GM19463 (cell line): ENCODE measurements at regions not wholly inside any gene's neighbourhood (a gene's known extent, or its start where the extent isn't known, plus 50 kb on each side); places are given as distances from the start of the nearest gene placed in this dataset.
"Not testable (repeated sequence)": the region's sequence is repeated elsewhere in the genome, so short reads cannot be mapped to it uniquely, and the experiment has no call there.

ENCODE experiments used
- ATAC-seq: cut with Tn5 transposase; IDR thresholded peaks from one replicate; pipeline ENCODE4 v1.9.1; 2021; ENCODE audit warnings: mild to moderate bottlenecking, moderate library complexity; ENCODE audit not compliant: unreplicated experiment

DNA sequence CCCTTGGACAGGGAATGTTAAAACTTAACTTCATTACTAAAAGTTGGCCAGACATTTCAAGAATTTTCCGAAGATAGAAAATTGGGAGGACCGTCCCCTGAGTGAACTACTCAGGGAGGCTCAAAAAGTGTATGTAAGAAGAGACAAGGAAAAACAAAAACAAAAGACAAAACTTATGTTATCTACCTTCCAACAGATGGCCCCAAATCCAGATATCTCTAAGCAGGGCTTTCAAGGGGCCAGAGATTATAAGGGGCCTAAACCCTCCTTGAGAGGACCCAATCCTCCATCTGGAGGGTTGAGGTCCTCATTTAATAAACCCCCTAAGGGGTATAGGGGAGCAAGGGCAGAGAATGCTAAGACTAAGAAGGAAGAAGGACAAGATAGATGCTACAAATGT lies 203.6 kb downstream of the SH2D4B start:
- no peak for ATAC-seq

DNA sequence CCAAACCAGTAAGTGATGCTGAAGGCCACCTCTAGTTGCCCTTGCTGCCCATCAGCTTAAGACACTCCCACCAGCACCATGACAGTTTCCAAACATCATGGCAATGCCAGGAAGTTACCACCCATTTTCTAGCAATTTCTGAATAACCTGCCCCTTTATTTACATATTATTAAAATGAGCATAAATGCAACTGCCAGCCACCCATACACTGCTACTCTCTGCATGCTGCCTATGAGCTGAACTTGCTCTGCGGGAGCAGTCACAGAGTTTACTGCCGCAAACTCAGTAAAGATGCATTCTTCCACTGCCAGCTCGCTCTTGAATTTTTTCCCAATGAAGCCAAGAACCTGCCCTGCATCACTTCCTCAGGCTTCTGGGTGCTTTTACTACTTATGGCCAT lies 212.6 kb downstream of the SH2D4B start:
- ATAC-seq: no peak

DNA sequence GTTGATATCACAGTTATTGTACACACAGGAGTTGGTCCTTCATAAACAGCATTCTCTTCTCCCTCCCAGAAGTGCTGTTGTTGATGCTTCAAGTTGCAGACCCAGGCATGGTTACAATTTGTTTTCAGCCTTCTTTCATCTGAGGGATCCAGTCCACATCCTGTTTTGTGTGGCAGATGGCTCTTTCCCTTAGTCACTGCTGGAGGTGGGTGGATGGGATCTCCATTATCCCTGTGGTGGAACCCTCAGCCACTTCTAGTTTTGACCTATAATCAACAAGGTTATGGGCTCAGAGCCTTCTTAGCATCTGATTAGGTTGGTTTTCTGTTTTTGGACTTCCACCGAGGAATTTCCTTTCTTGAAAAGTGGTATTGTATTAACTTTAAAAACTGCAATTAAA lies 214.2 kb downstream of the SH2D4B start:
- no peak for ATAC-seq

DNA sequence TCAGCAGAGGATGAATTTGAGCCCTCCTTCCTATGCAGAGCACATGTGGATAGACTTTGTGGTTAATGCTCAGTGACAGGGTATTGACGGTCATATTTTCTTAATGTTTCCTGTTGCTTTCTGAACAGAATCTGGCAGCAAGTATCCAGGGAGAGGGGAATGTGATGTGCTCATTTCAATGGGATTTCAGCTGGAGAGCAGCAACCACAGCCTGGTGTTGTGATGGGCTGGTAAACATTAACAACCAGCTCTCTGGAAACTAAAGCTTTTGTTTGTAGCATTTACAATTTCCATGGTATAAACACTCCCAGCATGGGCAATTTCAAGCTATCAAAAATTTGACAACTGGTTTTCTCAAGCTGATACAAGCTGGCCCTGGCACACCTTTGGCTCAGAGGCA lies 215.9 kb downstream of the SH2D4B start:
- no peak for ATAC-seq

DNA sequence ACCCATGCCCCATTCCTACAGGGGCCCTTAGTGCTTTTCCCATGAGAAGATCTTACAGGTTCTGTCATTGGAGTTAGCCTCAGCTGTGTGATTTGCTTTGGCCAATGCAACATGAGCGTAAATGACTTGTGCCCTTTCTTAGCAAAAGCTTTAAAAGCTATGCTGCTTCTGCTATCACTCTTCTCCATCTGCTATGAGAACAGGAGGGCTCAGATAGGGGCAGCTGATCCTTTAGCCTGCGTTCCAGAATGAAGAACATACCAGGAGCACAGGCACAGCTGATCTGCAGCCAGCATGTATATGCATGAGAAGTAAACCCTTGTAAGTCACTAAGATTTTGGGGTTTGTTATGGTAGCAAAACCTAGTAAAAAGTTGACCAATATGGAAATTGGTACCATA lies 218.2 kb downstream of the SH2D4B start:
- ATAC-seq: no peak

DNA sequence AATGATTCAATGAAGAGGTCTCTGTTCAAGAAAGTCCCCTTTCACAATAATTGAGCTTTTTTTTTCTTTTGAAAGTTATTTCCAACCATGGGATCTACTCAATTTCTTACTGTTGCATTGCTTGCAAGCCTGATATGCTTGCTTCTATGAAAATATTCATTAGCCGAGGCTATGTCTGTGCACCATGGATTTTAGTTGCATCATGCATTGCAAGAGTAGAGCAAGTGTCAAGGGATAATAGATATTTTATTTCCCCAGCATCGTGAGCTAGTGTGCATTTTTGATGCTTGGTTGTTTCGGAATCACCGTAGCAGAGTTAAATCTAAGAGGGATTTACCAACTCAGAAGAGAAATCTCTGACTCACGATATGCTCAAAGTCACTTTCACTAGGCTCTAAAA lies 222.0 kb downstream of the SH2D4B start:
- no peak for ATAC-seq

DNA sequence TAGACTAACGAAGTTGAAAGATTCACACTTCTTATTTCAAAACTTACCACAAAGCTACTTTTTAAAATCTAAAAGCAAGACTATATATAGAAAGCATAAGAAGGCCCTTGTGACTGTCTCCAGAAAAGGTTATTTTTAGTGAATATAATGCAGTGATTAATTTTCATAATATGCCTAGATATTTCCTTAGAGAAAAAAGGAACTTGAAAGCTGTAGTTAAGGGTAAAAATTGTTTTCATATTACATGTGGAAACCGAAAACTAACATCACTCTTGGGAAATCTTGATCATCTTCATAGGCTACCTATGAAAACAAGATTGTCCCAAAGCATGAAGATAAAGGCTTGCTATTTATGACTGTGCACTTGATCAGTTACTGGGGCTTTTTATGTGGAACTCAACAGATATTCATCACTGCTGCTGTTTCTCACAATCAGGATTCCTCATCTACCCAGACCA lies 223.2 kb downstream of the SH2D4B start:
- ATAC-seq: peak; percentile 48

DNA sequence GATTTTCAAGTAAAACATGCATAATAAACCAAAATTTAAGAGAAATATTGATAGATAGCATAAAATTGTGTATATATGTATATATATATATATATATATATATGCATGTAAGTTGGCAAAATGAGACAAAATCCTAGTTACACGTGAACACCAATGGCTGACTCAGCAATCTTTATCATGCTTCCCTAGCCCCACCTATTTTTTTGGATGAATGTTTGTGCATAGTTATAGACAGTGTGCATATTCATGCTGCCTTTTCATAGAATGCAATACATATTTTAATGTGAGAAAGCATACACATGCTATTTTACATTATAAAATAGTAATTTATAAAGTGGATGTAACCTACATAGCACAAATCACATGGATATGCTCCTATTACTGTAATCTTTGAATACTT lies 230.3 kb downstream of the SH2D4B start:
- no peak for ATAC-seq

DNA sequence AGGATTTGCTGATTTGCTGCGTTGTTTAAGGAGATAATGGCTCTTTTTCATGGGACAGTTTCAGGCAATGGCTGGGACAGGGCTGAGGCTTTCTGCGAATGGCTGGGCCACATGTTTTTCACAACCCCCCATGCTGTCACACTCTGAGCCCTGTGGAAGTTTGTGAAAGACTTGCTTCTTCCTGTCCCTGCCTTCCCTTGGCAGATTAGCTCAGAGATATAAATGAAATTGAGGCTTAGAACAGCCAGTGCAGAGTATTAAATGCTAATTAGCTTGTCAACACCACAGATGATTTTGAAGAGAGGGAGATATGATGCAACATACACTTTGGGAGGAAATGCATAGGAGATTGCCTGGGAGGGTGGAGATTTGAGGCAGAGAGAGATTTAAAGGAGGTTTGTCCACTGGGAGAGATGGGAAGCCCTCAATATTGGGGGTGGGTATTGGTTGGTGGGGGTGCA lies 232.0 kb downstream of the SH2D4B start:
- ATAC-seq: no peak

DNA sequence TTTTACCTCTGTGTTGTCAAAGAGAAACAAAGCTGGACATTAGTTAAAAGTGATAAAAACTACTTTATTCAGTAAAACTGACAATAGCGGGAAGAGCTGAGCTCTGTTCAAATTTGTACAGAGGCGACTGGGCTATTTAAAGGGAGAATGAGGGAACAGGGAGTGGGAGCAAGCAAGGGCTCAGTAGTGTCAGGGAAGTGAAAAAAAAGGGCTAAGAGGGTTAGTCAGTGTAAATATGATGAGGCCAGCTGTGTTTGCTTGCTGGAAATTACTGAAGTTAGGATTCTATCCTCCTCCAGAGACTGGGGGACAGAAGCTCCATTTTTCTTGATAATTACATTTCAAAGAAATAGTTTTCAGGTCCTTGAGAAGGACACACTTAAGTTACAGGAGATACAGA lies 232.5 kb downstream of the SH2D4B start:
- no peak for ATAC-seq

DNA sequence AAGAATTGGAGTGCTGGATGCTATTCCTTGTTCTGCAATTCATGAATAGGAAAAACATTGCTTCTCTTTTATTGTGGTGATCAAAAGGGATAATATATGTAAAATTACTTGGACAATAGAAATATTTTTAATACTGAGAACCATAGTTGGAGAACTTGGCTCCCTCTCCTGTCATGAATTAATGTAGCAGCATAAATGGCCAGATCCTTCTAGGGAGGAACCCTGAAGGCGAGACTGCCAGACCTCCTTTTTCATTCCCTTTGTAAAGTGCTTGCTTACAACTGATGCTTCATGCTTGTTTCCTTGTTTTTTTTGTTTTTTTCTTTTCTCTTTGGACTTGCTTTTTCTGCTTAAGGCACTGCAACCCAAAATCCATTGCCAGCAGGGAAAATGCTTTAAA lies 233.6 kb downstream of the SH2D4B start:
- ATAC-seq: no peak

DNA sequence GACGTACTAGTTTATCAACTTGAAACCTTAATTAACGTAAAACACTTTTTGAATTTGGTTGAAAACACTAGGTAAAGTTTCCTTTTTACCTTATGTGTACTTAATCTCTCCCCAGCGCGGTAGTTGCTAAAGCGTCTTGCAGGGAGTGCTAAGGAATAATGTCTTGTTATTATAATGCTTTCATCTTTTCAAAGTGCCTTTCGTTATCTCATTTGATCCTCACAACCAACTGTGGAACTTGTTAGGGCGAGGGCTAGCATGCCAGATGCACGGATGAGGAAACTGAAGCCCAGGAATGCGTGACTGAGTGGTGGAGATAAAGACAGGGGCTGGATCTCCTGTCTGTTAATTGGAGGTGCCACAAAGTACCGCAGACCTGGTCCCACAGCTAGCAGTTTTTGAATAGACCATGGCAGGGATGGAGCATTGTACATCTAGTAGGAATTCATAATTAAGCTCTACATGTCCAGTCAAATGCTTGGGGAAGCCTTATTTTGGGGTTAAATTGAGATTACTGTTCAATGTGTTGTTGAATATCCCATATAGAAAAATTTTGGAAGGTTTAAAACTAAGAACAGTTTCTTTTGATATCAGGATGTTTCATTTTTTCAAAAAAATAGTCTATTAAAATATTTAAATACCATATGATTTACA lies 234.3 kb downstream of the SH2D4B start:
- ATAC-seq: no peak

DNA sequence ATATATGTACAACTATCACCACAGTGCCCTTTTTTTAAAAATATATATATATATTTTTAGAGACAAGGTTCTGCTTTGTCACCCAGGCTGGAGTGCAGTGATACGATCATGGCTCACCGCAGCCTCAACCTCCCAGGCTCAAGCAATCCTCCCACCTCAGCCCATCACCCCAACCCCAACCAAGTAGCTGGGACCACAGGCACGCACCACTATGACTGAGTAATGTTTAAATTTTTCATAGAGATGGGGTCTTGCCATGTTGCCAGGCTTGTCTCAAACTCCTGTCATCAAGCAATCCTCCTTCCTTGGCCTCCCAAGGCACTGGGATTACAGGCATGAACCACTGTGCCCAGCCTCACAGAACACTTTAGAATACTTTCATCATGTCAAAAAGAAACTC lies 234.9 kb downstream of the SH2D4B start:
- no peak for ATAC-seq

DNA sequence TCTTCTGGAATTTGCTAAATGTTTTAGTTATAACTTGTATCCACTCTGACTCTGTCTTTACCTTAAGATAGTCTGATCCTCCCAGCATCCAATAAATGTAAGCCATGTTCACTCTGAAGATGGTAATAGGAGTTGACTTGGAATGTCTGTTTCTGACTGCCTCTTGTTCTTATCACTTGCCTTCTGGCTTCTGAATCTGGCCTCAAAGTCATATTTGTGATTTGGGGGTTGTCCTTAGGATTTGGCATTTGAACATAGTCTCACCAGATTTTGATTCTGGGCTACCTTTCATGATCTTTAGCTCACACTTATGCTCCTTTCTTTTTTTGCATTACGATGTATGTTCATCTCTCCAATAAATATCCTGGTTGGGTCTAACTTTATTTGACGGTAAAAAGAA lies 247.0 kb downstream of the SH2D4B start:
- no peak for ATAC-seq

DNA sequence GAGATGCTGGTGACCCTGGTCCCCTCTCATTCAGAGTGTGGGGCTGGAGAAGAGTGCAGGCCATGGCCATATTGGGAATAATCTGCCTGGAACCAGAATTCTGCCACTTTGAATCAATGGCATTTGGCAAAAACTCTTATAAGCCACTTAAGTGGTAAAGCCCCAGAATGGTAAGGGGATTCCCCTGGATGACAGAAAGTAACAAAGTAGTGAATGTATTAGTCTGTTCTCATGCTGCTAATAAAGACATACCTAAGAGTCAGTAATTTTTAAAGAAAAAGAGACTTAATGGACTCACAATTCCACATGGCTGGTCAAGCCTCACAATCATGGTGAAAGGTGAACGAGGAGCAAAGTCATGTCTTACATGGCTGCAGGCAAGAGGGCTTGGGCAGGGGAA lies 248.6 kb downstream of the SH2D4B start:
- no peak for ATAC-seq

DNA sequence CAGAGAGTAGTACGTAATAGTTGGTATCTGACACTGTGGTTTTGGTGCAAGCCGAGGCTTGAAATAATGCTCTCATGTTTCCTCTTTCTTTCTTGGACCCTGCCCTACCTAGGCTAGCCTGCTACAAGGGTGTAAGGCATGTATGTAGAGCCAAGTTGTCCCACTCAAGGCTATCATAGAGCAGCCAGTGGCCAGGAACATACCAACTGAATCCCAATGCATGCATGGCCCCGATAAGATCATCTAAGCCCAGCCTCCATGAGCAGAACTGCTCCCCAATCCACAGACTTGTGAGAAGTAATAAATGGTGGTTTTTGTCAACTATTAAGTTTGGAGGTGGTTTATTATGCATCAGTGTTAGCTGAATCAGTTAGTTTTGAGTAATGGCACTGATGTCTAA lies 250.2 kb downstream of the SH2D4B start:
- ATAC-seq: no peak

DNA sequence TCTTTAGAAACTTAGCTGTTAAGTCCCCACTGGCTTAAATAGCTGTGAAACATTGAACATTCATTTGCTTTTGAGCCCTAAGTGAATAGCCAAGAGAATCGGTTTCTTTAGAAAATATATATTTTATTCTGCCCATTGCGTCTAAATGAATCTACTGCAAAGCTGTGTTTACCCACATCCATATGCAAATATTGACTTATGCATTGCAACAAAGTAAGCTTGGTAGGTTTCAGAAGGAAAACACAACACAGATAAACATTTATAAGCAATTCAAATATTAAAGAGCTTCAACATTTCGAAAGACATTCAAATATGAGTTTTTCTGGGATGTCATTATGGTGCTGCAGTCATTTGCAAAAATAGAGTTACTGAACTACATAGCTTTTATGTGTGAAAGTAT lies 257.3 kb downstream of the SH2D4B start:
- no peak for ATAC-seq

DNA sequence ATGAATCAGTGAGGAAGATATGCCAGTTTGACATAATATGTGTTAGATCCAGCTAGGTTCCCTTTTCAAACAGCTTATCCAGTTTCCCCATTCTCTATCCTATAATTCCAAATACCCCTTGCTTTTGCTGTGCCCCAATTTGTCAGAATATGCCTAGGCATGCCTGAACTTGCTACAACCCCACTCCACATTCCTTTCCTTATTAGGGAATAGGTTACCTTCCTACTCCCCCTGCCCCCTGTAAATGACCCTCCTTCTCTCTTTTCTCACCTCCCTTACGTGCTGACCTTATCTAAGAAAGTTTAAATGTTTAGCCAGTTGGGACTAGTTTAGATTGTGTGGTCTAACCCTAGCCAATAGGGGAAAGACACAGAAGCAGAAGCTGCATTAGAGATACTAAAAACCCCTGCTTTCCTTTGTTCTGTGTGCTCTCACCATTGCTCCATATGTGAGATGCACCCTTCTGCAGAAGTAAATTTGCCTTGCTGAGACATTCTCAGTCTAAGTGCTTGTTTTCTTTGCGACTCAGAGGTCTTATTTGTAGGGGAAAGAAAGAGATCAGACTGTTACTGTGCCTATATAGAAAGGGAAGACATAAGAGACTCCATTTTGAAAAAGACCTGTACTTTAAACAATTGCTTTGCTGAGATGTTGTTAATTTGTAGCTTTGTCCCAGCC lies 267.8 kb downstream of the SH2D4B start:
- no peak for ATAC-seq

DNA sequence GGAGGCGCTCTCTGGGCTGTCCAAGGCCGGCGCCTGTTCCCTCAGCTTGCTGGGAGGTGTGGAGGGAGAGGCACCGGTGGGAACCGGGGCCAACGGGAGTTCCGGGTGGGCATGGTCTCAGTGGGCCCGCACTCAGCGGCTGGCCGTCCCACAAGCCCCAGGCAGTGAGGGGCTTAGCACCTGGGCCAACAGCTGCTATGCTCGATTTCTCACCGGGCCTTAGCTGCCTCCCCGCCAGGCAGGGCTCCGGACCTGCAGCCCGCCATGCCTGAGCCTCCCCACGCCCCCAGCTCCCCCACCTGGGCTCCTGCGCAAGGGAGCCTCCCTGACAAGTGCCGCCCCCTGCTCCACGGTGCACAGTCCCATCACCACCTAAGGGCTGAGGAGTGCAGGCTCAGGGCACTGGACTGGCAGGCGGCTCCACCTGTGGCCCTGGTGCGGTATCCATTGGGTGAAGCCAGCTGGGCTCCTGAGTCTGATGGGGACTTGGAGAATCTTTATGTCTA lies 276.5 kb downstream of the SH2D4B start:
- no peak for ATAC-seq

DNA sequence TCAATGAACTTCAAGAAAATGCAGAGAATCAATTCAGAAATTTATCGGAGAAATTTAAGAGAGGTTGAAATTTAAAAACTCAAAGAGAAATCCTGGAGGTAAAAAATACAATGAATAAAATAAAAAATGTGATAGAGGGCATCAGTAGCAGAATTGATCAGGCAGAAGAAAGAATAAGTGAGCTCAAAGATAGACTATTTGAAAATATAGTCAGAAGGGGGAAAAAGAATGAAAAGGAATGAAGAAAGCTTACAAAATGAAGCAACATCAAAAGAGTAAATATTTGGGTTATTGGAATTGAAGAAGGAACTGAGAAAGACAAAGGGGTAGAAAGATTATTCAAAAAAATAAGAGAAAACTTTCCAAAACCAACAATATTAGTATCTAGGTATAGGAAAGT lies 291.4 kb downstream of the SH2D4B start:
- ATAC-seq: no peak

DNA sequence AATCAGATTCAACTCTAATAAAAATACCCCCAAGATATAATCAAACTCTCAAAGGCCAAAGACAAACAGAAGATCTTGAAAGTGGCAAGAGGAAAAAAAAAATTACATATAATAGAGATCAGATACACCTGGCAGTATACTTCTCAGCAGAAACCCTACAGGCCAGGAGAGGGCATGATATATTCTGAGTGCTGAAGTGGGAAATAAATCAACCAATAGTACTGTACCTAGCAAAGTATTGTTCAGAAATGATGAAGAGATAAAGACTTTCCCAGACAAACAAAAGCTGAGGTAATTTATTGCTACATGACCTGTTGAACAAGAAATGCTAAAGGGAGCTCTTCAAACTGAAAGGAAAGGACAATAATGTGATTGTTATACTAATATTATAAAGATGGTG lies 291.9 kb downstream of the SH2D4B start:
- ATAC-seq: no peak

DNA sequence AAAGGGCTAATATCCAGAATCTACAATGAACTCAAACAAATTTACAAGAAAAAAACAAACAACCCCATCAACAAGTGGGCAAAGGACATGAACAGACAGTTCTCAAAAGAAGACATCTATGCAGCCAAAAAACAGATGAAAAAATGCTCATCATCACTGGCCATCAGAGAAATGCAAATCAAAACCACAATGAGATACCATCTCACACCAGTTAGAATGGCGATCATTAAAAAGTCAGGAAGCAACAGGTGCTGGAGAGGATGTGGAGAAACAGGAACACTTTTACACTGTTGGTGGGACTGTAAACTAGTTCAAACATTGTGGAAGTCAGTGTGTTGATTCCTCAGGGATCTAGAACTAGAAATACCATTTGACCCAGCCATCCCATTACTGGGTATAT lies 295.0 kb downstream of the SH2D4B start:
- not testable (repeated sequence) for ATAC-seq
